ENCODE measurements at regions not wholly inside any gene's neighbourhood (a gene's known extent, or its start where the extent isn't known, plus 50 kb on each side); places are given as distances from the start of the nearest gene placed in this dataset.

- intact Hi-C loops (cut with DNase I) = no loop called here
Observed at GRCh38 chr5:82666312-82666711, 388.2 kb upstream of the RPS23 start.

GRCh38 chr5:82664732-82665131 lies 386.6 kb upstream of the RPS23 start:
- intact Hi-C loops (cut with DNase I) = no loop called here
- no peak for DNase-seq

More at GRCh38 chr5:82666312-82666711, 388.2 kb upstream of the RPS23 start:
- DNase-seq = no peak

- intact Hi-C loops (cut with DNase I) = no loop called here
- DNase-seq = no peak
Observed at GRCh38 chr5:82663225-82663624, 385.1 kb upstream of the RPS23 start.

- intact Hi-C loops (cut with DNase I) = no loop called here
- DNase-seq = no peak
Observed at GRCh38 chr5:82662340-82662739, 384.2 kb upstream of the RPS23 start.

- no peak for DNase-seq
- intact Hi-C loops (cut with DNase I) = no loop called here
Observed at GRCh38 chr5:82661933-82662332, 383.8 kb upstream of the RPS23 start.

GRCh38 chr5:82661462-82661861 lies 383.3 kb upstream of the RPS23 start:
- no peak for DNase-seq
- intact Hi-C loops (cut with DNase I) = no loop called here

- intact Hi-C loops (cut with DNase I) = no loop called here
- DNase-seq = no peak
Observed at GRCh38 chr5:82659115-82659514, 381.0 kb upstream of the RPS23 start.

GRCh38 chr5:82657033-82657699 lies 379.0 kb upstream of the RPS23 start:
- DNase-seq = no peak
- intact Hi-C loops (cut with DNase I) = no loop called here

- no peak for DNase-seq
- intact Hi-C loops (cut with DNase I) = no loop called here
Observed at GRCh38 chr5:82656341-82656761, 378.2 kb upstream of the RPS23 start.

GRCh38 chr5:82655078-82655477 lies 376.9 kb upstream of the RPS23 start:
- intact Hi-C loops (cut with DNase I) = no loop called here
- DNase-seq = no peak

- intact Hi-C loops (cut with DNase I) = loop anchor here (10.0 kb wide), 1 partner anchor 295 kb away; no protein-coding TSS in a partner anchor
- no peak for DNase-seq
Observed at GRCh38 chr5:82649943-82650342, 371.8 kb upstream of the RPS23 start.

- intact Hi-C loops (cut with DNase I) = loop anchor here (5.0 to 10.0 kb wide), 4 partner anchors 148 to 918 kb away; partner anchors contain the start of gene VCAN
- DNase-seq = no peak
Observed at GRCh38 chr5:82644766-82645165, 366.6 kb upstream of the RPS23 start.

GRCh38 chr5:82644229-82644628 lies 366.1 kb upstream of the RPS23 start:
- DNase-seq = no peak
- intact Hi-C loops (cut with DNase I) = loop anchor here (5.0 to 10.0 kb wide), 4 partner anchors 148 to 918 kb away; partner anchors contain the start of gene VCAN

- intact Hi-C loops (cut with DNase I) = loop anchor here (5.0 to 10.0 kb wide), 4 partner anchors 150 to 920 kb away; partner anchors contain the start of gene VCAN
- no peak for DNase-seq
Observed at GRCh38 chr5:82642313-82642712, 364.2 kb upstream of the RPS23 start.

- DNase-seq = peak in 7 of 10 donors; percentile 13 to 86 (median 43)
Observed at GRCh38 chr5:82641331-82642003, 363.3 kb upstream of the RPS23 start.

GRCh38 chr5:82640916-82641315 lies 362.8 kb upstream of the RPS23 start:
- peak in 1 of 10 donors; percentile 13 for DNase-seq
- intact Hi-C loops (cut with DNase I) = loop anchor here (5.0 to 10.0 kb wide), 4 partner anchors 151 to 921 kb away; partner anchors contain the start of gene VCAN

More at GRCh38 chr5:82641331-82642003, 363.3 kb upstream of the RPS23 start:
- intact Hi-C loops (cut with DNase I) = loop anchor here (5.0 to 10.0 kb wide), 4 partner anchors 151 to 921 kb away; partner anchors contain the start of gene VCAN

GRCh38 chr5:82639393-82640144 lies 361.4 kb upstream of the RPS23 start:
- no peak for DNase-seq
- intact Hi-C loops (cut with DNase I) = loop anchor here (5.0 to 10.0 kb wide), 4 partner anchors 153 to 923 kb away; partner anchors contain the start of gene VCAN

GRCh38 chr5:82636591-82636990 lies 358.4 kb upstream of the RPS23 start:
- intact Hi-C loops (cut with DNase I) = no loop called here
- DNase-seq = no peak

GRCh38 chr5:82635561-82636288 lies 357.6 kb upstream of the RPS23 start:
- intact Hi-C loops (cut with DNase I) = no loop called here
- DNase-seq = no peak

GRCh38 chr5:82628364-82628910 lies 350.3 kb upstream of the RPS23 start:
- intact Hi-C loops (cut with DNase I) = no loop called here
- DNase-seq = no peak
